ENCODE measurements at regions not wholly inside any gene's neighbourhood (a gene's known extent, or its start where the extent isn't known, plus 50 kb on each side); places are given as distances from the start of the nearest gene placed in this dataset.
"Not testable (repeated sequence)": the region's sequence is repeated elsewhere in the genome, so short reads cannot be mapped to it uniquely, and the experiment has no call there.

GRCh38 chr4:179361978-179362486 lies 1919.8 kb upstream of the AGA start:
- no peak for DNase-seq

- not testable (repeated sequence) for DNase-seq
Observed at GRCh38 chr4:179365932-179366331, 1923.7 kb upstream of the AGA start.

DNA sequence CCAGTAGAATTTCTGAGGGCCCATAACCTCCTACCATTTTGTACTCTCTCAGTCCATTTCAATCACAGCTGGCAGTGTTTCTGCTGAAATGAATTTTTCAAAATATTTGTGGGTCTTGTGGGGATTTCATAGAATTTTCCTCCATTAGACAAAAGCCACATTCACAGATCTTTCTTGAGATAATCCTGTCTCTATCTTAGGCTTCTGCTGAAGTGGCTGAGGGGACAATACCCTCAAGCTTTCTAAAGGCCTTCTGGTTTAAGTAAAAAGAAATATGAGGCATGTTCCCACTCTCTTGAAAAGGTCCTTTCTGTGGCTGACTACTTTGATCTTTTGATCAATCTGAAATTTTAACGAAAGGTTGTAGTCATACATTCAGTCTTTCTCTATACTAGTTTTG lies 1930.0 kb upstream of the AGA start:
- no peak for DNase-seq

DNA sequence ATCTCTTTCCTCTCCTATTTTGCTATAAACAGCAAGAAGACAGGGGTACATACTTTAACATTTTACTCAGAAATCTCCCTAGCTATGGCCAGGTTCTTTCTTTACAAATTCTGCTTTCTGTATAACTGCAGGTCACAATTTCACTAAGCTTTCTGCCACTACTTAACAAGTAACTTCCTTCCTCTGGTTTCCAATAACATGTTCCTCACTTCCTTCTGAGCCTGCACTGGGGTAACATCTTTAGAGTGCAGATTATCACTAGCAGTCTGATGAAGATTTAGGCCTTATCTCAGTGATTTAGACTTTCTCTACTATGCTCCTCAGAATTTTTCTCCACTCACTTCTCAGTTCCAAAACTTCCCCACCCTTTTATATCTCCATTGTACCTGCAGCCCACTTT lies 1930.5 kb upstream of the AGA start:
- DNase-seq = no peak

GRCh38 chr4:179378847-179379246 lies 1936.6 kb upstream of the AGA start:
- not testable (repeated sequence) for DNase-seq

DNA sequence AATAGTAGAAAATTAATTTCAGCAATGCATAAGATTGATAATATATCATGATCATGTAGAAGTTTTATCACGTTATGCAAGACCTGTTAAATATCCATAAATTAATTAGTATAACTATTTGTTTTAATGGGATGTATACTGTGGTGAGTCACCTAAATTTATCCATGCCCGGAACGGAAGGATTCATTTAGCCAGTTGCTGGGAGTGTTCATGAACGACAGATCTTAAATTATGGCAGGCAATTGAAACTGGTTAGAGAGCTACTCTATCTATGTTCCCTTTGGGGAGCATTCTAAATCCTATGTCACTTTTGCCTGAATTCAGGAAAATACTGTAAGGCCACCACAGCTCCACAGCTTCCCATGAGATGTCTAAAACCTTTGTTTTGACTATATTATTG lies 1950.5 kb upstream of the AGA start:
- DNase-seq = no peak

DNA sequence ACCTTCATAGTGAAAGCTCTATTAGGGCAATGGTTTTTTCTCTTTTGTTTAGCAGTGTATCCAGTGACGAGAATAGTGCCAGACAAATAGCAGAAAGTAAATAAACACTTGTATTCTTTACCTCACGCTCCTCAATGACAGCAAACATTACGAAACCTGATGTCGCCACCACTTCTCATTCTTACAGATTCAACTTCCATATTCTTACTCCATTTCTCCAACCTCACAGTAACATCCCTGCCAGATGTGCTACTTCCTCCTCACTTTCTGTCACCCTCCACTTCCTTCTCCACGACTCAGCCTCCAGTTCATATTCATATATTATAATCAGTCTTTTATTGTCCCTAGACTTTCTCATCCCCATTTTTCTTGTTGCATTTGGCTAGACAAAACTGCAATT lies 1956.2 kb upstream of the AGA start:
- DNase-seq = no peak

DNA sequence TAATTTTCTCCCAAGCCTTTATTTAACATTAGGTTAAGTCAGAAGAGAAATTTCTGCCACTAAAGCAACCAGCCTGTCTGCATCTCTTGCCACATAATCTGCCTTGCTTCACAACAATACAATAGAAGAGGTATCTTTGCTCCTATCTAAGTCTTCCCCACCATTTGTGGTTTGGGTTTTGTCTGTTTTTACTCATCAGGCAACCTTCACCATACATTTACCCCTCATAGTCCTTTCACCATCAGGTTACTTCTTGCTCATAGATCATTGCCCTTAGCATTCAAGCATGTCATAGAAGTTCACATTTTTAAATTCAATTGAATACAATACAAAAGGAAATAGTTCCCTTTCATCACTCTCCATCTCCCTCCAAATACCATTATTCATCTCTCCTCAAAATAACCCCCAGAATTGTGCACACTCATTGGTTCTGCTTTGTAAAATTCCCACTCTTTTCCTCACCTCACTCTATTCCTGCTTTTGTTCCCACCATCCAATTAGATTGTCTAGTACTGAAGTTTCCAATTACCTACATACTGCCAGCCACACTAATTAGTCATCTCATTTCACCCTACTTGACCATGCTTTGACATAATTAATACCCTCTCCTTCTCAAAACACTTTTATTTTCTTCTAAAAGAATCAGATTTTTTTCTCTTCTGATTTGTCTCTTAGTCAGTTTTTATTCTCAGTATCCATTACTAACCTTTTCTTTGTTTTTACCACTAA lies 1957.0 kb upstream of the AGA start:
- DNase-seq = no peak

DNA sequence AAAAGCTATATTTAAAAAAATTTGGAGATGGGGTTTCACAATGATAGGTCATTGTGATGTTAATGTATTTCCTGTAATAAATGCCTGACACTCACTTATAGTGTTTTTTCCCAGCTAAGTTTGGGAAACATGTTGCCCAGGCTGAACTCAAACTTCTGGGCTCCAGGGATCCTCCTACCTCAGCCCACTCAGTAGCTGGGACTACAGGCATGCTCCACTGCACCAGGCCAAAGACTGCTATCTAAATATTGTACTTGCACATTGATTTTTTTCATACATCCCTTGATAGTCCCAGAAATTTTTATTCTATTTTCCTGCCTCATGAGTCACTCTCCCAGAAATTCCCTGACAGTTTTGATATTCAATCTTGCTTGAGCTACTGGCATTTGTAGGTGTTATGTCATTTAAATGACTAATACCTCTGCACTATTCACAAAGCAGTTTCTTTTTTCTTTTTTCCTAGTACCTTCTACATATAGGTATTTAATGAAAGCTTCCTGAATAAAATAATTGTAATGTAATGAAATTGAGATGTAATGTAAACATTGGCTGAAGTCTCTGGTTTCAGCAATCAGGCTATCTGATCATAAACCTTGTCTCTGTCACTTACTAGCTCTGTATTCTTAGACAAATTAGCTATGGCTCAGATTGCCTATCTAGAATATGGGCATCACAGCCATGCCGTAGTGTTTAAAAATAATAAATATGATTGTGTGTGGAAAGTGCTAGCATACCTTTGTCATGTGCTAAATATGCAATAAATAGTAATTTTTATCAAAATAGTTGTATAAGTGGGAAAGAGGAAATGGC lies 1973.0 kb upstream of the AGA start:
- no peak for DNase-seq

GRCh38 chr4:179415847-179416223 lies 1973.6 kb upstream of the AGA start:
- DNase-seq = no peak

DNA sequence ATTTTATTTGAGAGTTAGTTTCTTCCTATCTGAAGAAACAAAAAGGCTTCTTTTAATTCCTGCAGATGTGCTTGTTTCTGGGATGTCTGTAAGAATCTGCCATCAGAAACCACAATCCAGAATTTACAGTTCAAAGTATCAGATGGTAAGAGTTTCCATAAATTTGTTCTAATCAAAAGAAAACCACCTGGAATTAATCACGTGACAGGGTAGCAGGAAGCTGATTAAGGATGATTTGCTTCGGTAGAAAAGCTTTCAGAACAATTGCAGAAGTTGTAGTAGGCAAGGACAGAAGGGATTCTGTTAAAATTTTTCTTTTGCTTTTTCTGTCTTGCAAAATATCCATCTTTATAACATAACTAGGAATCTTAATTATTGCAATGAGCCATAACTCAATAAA lies 1975.1 kb upstream of the AGA start:
- no peak for DNase-seq

- DNase-seq = no peak
Observed at GRCh38 chr4:179437962-179438361, 1995.7 kb upstream of the AGA start.

GRCh38 chr4:179441596-179441995 lies 1999.4 kb upstream of the AGA start:
- DNase-seq = no peak

DNA sequence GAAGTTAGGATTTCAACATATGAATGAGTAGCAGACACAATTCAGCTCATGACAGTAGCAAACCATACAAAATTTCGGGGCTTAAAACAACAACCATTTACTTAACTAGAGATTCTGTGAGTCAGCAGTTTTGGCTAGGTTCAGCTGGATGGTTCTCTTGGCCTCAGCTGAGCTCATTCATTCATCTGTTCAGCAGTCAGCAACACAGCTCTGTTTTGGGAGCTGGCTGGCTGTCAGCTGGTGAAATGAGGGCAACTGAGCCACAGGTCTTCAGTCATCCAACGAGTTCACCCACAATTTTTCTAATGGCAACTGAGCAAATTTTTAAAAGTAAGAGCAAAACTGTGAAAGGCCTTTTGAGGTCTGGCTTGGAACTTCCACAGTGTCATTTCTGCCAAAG lies 2005.1 kb upstream of the AGA start:
- DNase-seq = no peak

DNA sequence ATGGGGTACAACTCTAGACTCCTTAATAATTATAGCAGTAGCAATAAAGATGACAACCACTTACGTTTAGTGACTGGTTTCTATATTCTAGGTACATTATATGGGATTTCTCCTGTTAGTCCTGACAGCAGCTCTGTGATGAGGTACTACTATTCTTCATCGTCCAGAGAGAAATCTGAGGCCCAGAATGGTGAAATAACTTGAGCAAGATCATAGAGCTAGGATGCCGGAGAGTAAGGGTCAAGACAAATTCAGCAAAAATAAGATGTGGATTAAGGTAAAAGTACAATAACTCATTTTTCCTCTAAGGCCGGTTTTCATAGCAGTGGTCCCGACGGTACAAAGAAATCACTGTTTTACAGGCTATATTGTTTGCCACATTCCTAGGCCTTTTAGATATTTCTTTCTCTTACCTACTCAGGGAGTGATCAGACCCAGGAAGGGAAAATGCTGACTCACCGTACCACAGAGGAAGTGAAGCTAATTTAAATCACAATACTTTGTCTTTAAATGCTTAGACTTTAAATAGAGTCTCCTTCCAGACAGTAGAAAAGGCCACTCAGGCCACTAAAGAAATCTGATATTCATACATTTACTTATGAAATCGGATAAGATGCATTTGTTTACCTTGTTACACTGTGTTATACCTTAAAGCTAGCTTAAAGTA lies 2023.0 kb upstream of the AGA start:
- no peak for DNase-seq

DNA sequence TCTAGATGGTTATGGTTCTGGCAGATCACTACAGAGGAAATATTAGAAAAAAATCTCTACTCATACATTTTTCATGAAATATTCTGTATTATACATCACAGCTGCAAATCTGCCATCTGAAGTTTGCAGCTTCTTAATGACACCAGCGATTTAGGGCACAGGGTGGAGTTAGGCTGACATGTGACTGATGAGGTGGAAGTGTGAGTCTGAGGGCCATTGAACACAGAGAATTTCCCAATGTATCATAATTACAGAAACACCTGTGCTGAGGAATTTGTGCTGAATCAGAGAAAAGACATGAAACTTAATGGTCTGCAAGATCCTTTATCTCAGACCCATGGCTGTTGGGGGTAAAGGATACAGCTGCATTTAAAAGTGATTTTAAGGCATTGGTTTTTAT lies 2025.6 kb upstream of the AGA start:
- no peak for DNase-seq

GRCh38 chr4:179472164-179472563 lies 2029.9 kb upstream of the AGA start:
- DNase-seq = no peak

GRCh38 chr4:179478608-179479007 lies 2036.4 kb upstream of the AGA start:
- DNase-seq = no peak

- no peak for DNase-seq
Observed at GRCh38 chr4:179485781-179486180, 2043.5 kb upstream of the AGA start.

GRCh38 chr4:179486570-179487335 lies 2044.5 kb upstream of the AGA start:
- no peak for DNase-seq

DNA sequence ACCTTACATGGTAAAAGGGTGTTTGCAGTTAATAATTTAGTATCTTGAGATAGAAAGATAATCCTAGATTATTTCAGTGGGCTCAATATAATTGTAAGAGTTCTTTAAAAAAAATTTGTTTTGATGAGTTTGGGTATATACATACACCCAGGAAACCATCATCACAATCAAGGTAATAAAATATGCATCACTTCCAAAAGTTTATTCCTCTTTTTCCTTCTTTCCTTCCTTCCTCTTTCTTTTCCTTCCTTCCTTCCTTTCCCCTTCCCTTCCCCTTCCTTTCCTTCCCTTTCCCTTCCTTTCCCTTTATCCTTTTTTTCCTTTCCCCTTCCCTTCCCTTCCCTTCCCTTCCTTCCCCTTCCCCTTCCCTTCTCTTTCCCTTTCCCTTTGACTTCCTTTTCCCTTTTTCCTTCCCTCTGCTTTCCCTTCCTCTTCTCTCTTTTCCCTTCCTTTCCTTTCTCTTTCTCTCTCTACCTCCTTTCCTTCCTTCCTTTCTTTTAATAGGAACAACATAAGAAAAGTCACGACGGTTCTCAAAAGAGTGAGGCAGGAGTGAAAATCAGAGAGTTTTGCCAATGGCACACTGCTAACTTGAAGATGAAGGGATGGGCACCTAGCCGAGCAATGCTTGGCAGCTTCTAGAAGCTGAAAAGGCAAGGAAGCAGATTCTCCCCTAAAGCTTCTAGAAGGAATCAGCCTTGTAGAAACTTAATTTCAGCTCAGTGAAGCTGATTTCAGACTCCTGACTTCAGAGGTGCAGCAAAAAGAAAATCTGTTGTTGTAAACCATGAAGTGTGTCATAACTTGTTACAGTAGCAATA lies 2050.2 kb upstream of the AGA start:
- DNase-seq = no peak

GRCh38 chr4:179503976-179504375 lies 2061.7 kb upstream of the AGA start:
- no peak for DNase-seq

All from stimulated activated CD4-positive, alpha-beta T cell treated with anti-CD3 and anti-CD28 coated beads, Interleukin-12 subunit alpha, Interleukin-12 subunit beta, amount 100 ng/mL, for 4 hours (primary cell).